H1 (cell line): ENCODE measurements at regions not wholly inside any gene's neighbourhood (a gene's known extent, or its start where the extent isn't known, plus 50 kb on each side); places are given as distances from the start of the nearest gene placed in this dataset.

Experiments
- CTCF ChIA-PET: fragments of 300-600 bp; sonication (Branson Sonifier 250); formaldehyde crosslinking; loops from one replicate; lab custom pipeline; 2021; ENCODE audit not compliant: partially characterized antibody; lab: Charles Lee
- POLR2A ChIA-PET: fragments of 300-600 bp; sonication (Branson Sonifier 250); formaldehyde crosslinking; loops from one replicate; lab custom pipeline; 2021; ENCODE audit warnings: inconsistent platforms; ENCODE audit not compliant: partially characterized antibody; lab: Charles Lee
- DNase-seq, 2 experiments: peaks; one replicate each; pipeline versions ENCODE4 v3.0.0 to v3.0.0-alpha.2; 2010 to 2022; ENCODE audit warnings: low spot score in 2 of 2, low read depth in 1 of 2, mixed read lengths in 1 of 2
- FAIRE-seq: peaks from 2 replicates; lab custom pipeline; 2011; peaks lifted over from hg19 to GRCh38; lab: Jason Lieb, UNC
- H2AFZ ChIP-seq: 2 replicates; pipeline ENCODE4 v1.8.1; 2012; ENCODE audit warnings: low read length, inconsistent platforms
- H2AK5ac ChIP-seq: 2 replicates; pipeline ENCODE4 v1.6.1; 2013; ENCODE audit warnings: low read depth, low read length
- H2BK120ac ChIP-seq: replicated peaks from 2 replicates; pipeline ENCODE3; 2013; ENCODE audit warnings: low read depth, low read length, inconsistent platforms
- H2BK12ac ChIP-seq: 2 replicates; pipeline ENCODE4 v1.6.1; 2013; ENCODE audit warnings: low read depth, low read length
- H2BK15ac ChIP-seq: 2 replicates; pipeline ENCODE4 v1.6.1; 2013; ENCODE audit warnings: low read length
- H2BK20ac ChIP-seq: 2 replicates; pipeline ENCODE4 v1.6.1; 2013; ENCODE audit warnings: low read length
- H2BK5ac ChIP-seq: 2 replicates; pipeline ENCODE4 v1.6.1; 2013; ENCODE audit warnings: low read depth, low read length
- H3K14ac ChIP-seq: 2 replicates; pipeline ENCODE4 v1.6.1; 2013; ENCODE audit warnings: inconsistent platforms; ENCODE audit not compliant: insufficient read length
- H3K18ac ChIP-seq: 2 replicates; pipeline ENCODE4 v1.6.1; 2013; ENCODE audit warnings: low read length; ENCODE audit errors: extremely low read depth
- H3K23ac ChIP-seq: 2 replicates; pipeline ENCODE4 v1.6.1; 2013; ENCODE audit warnings: inconsistent platforms; ENCODE audit not compliant: insufficient read length
- H3K23me2 ChIP-seq: 2 replicates; pipeline ENCODE4 v1.6.1; 2013; ENCODE audit warnings: low read depth, low read length
- H3K27ac ChIP-seq: 2 replicates; pipeline ENCODE4 v1.6.1; 2011; ENCODE audit warnings: low read depth, low read length, inconsistent platforms
- H3K27me3 ChIP-seq, 4 experiments: replicated peaks in 1 of 4; 1 replicate in 1 of 4; 2 replicates in 3 of 4; pipeline versions ENCODE4 v1.6.1 to v1.8.1; 2011 to 2013; ENCODE audit warnings: low read length in 3 of 4, mild to moderate bottlenecking in 3 of 4, inconsistent platforms in 2 of 4, mixed read lengths in 2 of 4, moderate library complexity in 1 of 4; ENCODE audit not compliant: control insufficient read depth in 3 of 4, insufficient read depth in 3 of 4; ENCODE audit errors: extremely low read depth in 1 of 4
- H3K36me3 ChIP-seq, 4 experiments: 2 replicates each; pipeline versions ENCODE4 v1.6.1 to v1.8.1; 2011 to 2013; ENCODE audit warnings: mild to moderate bottlenecking in 4 of 4, low read length in 3 of 4, moderate library complexity in 2 of 4, control low read depth in 1 of 4, inconsistent platforms in 1 of 4; ENCODE audit not compliant: insufficient read depth in 4 of 4, control insufficient read depth in 2 of 4
- H3K4ac ChIP-seq: replicated peaks from 2 replicates; pipeline ENCODE3; 2013; ENCODE audit warnings: low read length, low read depth, mixed read lengths, inconsistent platforms; ENCODE audit not compliant: insufficient read length
- H3K4me1 ChIP-seq, 4 experiments: replicated peaks in 1 of 4; 1 replicate in 1 of 4; 2 replicates in 3 of 4; pipeline versions ENCODE4 v1.6.1 to v1.8.1; 2011 to 2013; ENCODE audit warnings: low read length in 3 of 4, inconsistent platforms in 2 of 4, mixed read lengths in 1 of 4; ENCODE audit not compliant: insufficient read depth in 4 of 4, control insufficient read depth in 3 of 4
- H3K4me2 ChIP-seq, 2 experiments: 2 replicates each; pipeline versions ENCODE4 v1.6.1 to v1.8.1; 2011 to 2013; ENCODE audit warnings: low read depth in 2 of 2, low read length in 2 of 2, control low read depth in 1 of 2, inconsistent platforms in 1 of 2, mild to moderate bottlenecking in 1 of 2; ENCODE audit not compliant: insufficient read depth in 1 of 2
- H3K4me3 ChIP-seq, 4 experiments: fragments of 200-600, 300-600 bp in 1 of 4; sonication (generic), shearing (Covaris generic), sonication (Bioruptor Twin) in 1 of 4; 2 replicates each; pipeline versions ENCODE4 v1.5.1 to v1.8.1; 2011 to 2016; ENCODE audit warnings: low read length in 4 of 4, low read depth in 3 of 4, control low read depth in 2 of 4, inconsistent platforms in 2 of 4, mild to moderate bottlenecking in 2 of 4, mixed read lengths in 1 of 4, moderate library complexity in 1 of 4; ENCODE audit not compliant: insufficient read depth in 2 of 4; ENCODE audit errors: extremely low read depth in 1 of 4
- H3K56ac ChIP-seq: replicated peaks from 2 replicates; pipeline ENCODE3; 2013; ENCODE audit warnings: low read depth, mild to moderate bottlenecking, mixed read lengths, low read length, inconsistent platforms; ENCODE audit not compliant: insufficient read length
- H3K79me1 ChIP-seq: 2 replicates; pipeline ENCODE4 v1.6.1; 2013; ENCODE audit warnings: low read depth, low read length, control low read depth
- H3K79me2 ChIP-seq, 2 experiments: 2 replicates each; pipeline versions ENCODE4 v1.6.1 to v1.8.1; 2012 to 2013; ENCODE audit warnings: low read length in 2 of 2, mild to moderate bottlenecking in 2 of 2, inconsistent platforms in 1 of 2; ENCODE audit not compliant: insufficient read depth in 2 of 2, control insufficient read depth in 1 of 2
- H3K9ac ChIP-seq, 4 experiments: replicated peaks in 1 of 4; 1 replicate in 1 of 4; 2 replicates in 3 of 4; pipeline versions ENCODE4 v1.6.1 to v1.8.1; 2011 to 2013; ENCODE audit warnings: low read depth in 3 of 4, low read length in 3 of 4, control low read depth in 2 of 4, mild to moderate bottlenecking in 2 of 4, moderate library complexity in 2 of 4, inconsistent platforms in 1 of 4; ENCODE audit errors: extremely low read depth in 1 of 4
- H3K9me3 ChIP-seq, 2 experiments: 2 replicates each; pipeline versions ENCODE4 v1.6.1 to v1.8.1; 2012 to 2013; ENCODE audit warnings: mild to moderate bottlenecking in 2 of 2, moderate library complexity in 2 of 2, control low read depth in 1 of 2, inconsistent platforms in 1 of 2, low read depth in 1 of 2, low read length in 1 of 2, mixed read lengths in 1 of 2; ENCODE audit not compliant: insufficient read depth in 2 of 2
- H4K20me1 ChIP-seq, 2 experiments: replicated peaks in 1 of 2; 2 replicates each; pipeline versions ENCODE3 to v1.8.1; 2011 to 2013; ENCODE audit warnings: inconsistent platforms in 2 of 2, low read length in 2 of 2, mild to moderate bottlenecking in 1 of 2; ENCODE audit not compliant: insufficient read depth in 2 of 2, control insufficient read depth in 1 of 2
- H4K5ac ChIP-seq: 2 replicates; pipeline ENCODE4 v1.6.1; 2013; ENCODE audit warnings: low read length, low read depth, mixed read lengths, inconsistent platforms; ENCODE audit not compliant: insufficient read length
- H4K8ac ChIP-seq: 2 replicates; pipeline ENCODE4 v1.8.0; 2013; ENCODE audit warnings: mild to moderate bottlenecking, moderate library complexity, low read length, inconsistent platforms; ENCODE audit not compliant: insufficient read depth; ENCODE audit errors: extremely low read depth
- H4K91ac ChIP-seq: replicated peaks from 2 replicates; pipeline ENCODE3; 2013; ENCODE audit warnings: low read length, mixed read lengths, inconsistent platforms; ENCODE audit not compliant: insufficient read length
- YY1 ChIP-seq: IDR thresholded peaks from 2 replicates; pipeline ENCODE4 v1.6.1; 2011; ENCODE audit warnings: low read depth, mild to moderate bottlenecking, low read length
- WGBS, 2 experiments: shearing (Covaris generic) in 1 of 2; methylation state at CpG; one replicate each; pipeline versions ENCODE4 v1.1.6 to v1.1.7; 2013 to 2015; ENCODE audit warnings: low lambda C conversion rate in 2 of 2, mixed read lengths in 2 of 2, inconsistent platforms in 1 of 2, low coverage in 1 of 2, missing lambda C conversion rate in 1 of 2; ENCODE audit not compliant: insufficient replicate concordance in 2 of 2, insufficient coverage in 1 of 2, insufficient read length in 1 of 2; ENCODE audit errors: extremely low coverage in 1 of 2, missing lambda C conversion rate in 1 of 2; 5-methylcytosine and 5-hydroxymethylcytosine counted together

DNA sequence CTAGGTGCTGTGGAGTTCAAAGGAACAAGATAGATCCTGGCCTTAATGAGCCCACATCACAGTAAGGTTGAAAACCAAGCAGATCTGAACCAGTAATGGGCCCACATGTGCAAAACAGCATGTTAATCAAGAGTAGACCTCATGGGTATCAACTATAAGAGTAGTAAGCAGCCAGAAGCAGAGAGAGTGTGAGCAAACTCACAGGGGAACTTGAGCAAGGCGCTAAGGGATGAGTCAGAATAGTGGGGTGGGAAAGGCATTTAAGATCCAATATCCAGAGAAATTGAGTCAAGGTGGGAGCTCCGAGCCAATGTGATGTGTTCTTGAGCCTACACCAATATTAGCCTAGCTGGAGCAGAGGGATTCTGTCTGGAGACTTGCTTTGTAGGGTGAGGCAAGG, 52.4 kb upstream of the GJA5 start:
- no peaks in the 10 kb centered on the region for H4K20me1 ChIP-seq
- H3K4me3 ChIP-seq = no peak overlapping the region
- FAIRE-seq = no peak
- DNase-seq = no peak
- H3K56ac ChIP-seq = no peak overlapping the region
- H4K5ac ChIP-seq = no peak overlapping the region
- H3K14ac ChIP-seq = no peak overlapping the region
- H3K9ac ChIP-seq = no peak overlapping the region
- no peak overlapping the region for H4K8ac ChIP-seq
- H3K27ac ChIP-seq = no peak overlapping the region
- H2BK5ac ChIP-seq = no peak overlapping the region
- H2BK12ac ChIP-seq = no peak overlapping the region
- H3K23ac ChIP-seq = no peak overlapping the region
- no peaks in the 10 kb centered on the region for H3K36me3 ChIP-seq
- no peaks in the 10 kb centered on the region for H3K27me3 ChIP-seq
- no peak overlapping the region for H3K4ac ChIP-seq
- no peak for TF ChIP-seq YY1
- H2AK5ac ChIP-seq = no peak overlapping the region
- CTCF ChIA-PET = interaction anchor here (0.7 to 1.3 kb wide), 3 partner anchors 9 to 147 kb away, joined by 3 read pairs; no protein-coding TSS in a partner anchor
- no peak overlapping the region for H3K4me2 ChIP-seq
- H3K9me3 ChIP-seq = no peaks in the 10 kb centered on the region
- H3K18ac ChIP-seq = no peak overlapping the region
- no peaks in the 10 kb centered on the region for H3K4me1 ChIP-seq
- 89% methylated on average over 2 of the region's 2 CpGs; no CpG with 5 or more reads in 1 of the 2 experiments for WGBS, 2 experiments
- no peak overlapping the region for H4K91ac ChIP-seq
- no peaks in the 10 kb centered on the region; the same call in 1 of the 2 replicates for H3K23me2 ChIP-seq
- H2BK15ac ChIP-seq = no peak overlapping the region
- no peak overlapping the region for H2BK20ac ChIP-seq
- H2AFZ ChIP-seq = no peak overlapping the region
- no peaks in the 10 kb centered on the region for H3K79me2 ChIP-seq
- POLR2A ChIA-PET = no interaction called here
- H3K79me1 ChIP-seq = no peaks in the 10 kb centered on the region
- no peak overlapping the region for H2BK120ac ChIP-seq
